ENCODE measurements at regions not wholly inside any gene's neighbourhood (a gene's known extent, or its start where the extent isn't known, plus 50 kb on each side); places are given as distances from the start of the nearest gene placed in this dataset.

GRCh38 chr2:209114588-209115240 lies 309.1 kb upstream of the MAP2 start:
- no peak for TF ChIP-seq EZH2phosphoT487 (IDR thresholded peaks at IDR 0.05; ENCODE audit: borderline replicate concordance)
- no peak for TF ChIP-seq CTCF (conservative IDR thresholded peaks at IDR 0.05; ENCODE audit: low read length)

GRCh38 chr2:209121691-209122090 lies 302.2 kb upstream of the MAP2 start:
- Histone ChIP-seq H2AFZ (ENCODE audit: low read length) (no peak overlapping the region), H3K4me3 (ENCODE audit: low read length, poor library complexity, severe bottlenecking) (no peak overlapping the region), H3K9me2 (replicated peaks; ENCODE audit: low read depth, low read length) (no peaks in the 10 kb centered on the region), H3F3A (ENCODE audit: low read depth) (no peaks in the 10 kb centered on the region), H3K9ac (ENCODE audit: low read depth, low read length, poor library complexity, severe bottlenecking) (no peak overlapping the region), H4K20me1 (ENCODE audit: insufficient read depth, low read length, poor library complexity, severe bottlenecking) (no peaks in the 10 kb centered on the region), H3K4me1 (ENCODE audit: insufficient read depth, low read length, poor library complexity, severe bottlenecking) (no peaks in the 10 kb centered on the region), H3K79me2 (ENCODE audit: insufficient read depth, low read length) (no peaks in the 10 kb centered on the region), H3K27me3 (ENCODE audit: insufficient read depth, low read length, poor library complexity, severe bottlenecking) (no peaks in the 10 kb centered on the region), H3K4me2 (ENCODE audit: low read depth, low read length, poor library complexity, severe bottlenecking) (no peak overlapping the region), H3K36me3 (ENCODE audit: insufficient read depth, low read length) (no peaks in the 10 kb centered on the region), H3K9me3 (ENCODE audit: insufficient read depth, low read depth, low read length) (no peaks in the 10 kb centered on the region)
- TF ChIP-seq EZH2phosphoT487 (IDR thresholded peaks at IDR 0.05; ENCODE audit: borderline replicate concordance) (no peak), CTCF (conservative IDR thresholded peaks at IDR 0.05; ENCODE audit: low read length) (no peak)

More at GRCh38 chr2:209114588-209115240, 309.1 kb upstream of the MAP2 start:
- no peak overlapping the region for H3K4me2 ChIP-seq (ENCODE audit: low read depth, low read length, poor library complexity, severe bottlenecking)
- no peak overlapping the region for H3K4me3 ChIP-seq (ENCODE audit: low read length, poor library complexity, severe bottlenecking)
- no peak overlapping the region for H3K9ac ChIP-seq (ENCODE audit: low read depth, low read length, poor library complexity, severe bottlenecking)
- no peaks in the 10 kb centered on the region for H4K20me1 ChIP-seq (ENCODE audit: insufficient read depth, low read length, poor library complexity, severe bottlenecking)
- no peaks in the 10 kb centered on the region for H3K9me2 ChIP-seq (replicated peaks; ENCODE audit: low read depth, low read length)
- no peaks in the 10 kb centered on the region for H3K27me3 ChIP-seq (ENCODE audit: insufficient read depth, low read length, poor library complexity, severe bottlenecking)
- H2AFZ ChIP-seq (ENCODE audit: low read length) = no peak overlapping the region
- no peaks in the 10 kb centered on the region for H3K36me3 ChIP-seq (ENCODE audit: insufficient read depth, low read length)
- H3K79me2 ChIP-seq (ENCODE audit: insufficient read depth, low read length) = no peaks in the 10 kb centered on the region
- no peaks in the 10 kb centered on the region for H3K9me3 ChIP-seq (ENCODE audit: insufficient read depth, low read depth, low read length)
- no peaks in the 10 kb centered on the region for H3K4me1 ChIP-seq (ENCODE audit: insufficient read depth, low read length, poor library complexity, severe bottlenecking)
- H3F3A ChIP-seq (ENCODE audit: low read depth) = no peaks in the 10 kb centered on the region

- TF ChIP-seq CTCF (conservative IDR thresholded peaks at IDR 0.05; ENCODE audit: low read length) = no peak
- TF ChIP-seq EZH2phosphoT487 (IDR thresholded peaks at IDR 0.05; ENCODE audit: borderline replicate concordance) = no peak
- H3K9me3 ChIP-seq (ENCODE audit: insufficient read depth, low read depth, low read length) = no peaks in the 10 kb centered on the region
- H4K20me1 ChIP-seq (ENCODE audit: insufficient read depth, low read length, poor library complexity, severe bottlenecking) = no peaks in the 10 kb centered on the region
- H3K4me3 ChIP-seq (ENCODE audit: low read length, poor library complexity, severe bottlenecking) = no peak overlapping the region
- no peaks in the 10 kb centered on the region for H3K27me3 ChIP-seq (ENCODE audit: insufficient read depth, low read length, poor library complexity, severe bottlenecking)
- H3K9ac ChIP-seq (ENCODE audit: low read depth, low read length, poor library complexity, severe bottlenecking) = no peak overlapping the region
- H3K4me1 ChIP-seq (ENCODE audit: insufficient read depth, low read length, poor library complexity, severe bottlenecking) = no peaks in the 10 kb centered on the region
- no peak overlapping the region for H3K4me2 ChIP-seq (ENCODE audit: low read depth, low read length, poor library complexity, severe bottlenecking)
- no peaks in the 10 kb centered on the region for H3F3A ChIP-seq (ENCODE audit: low read depth)
- H3K9me2 ChIP-seq (replicated peaks; ENCODE audit: low read depth, low read length) = no peaks in the 10 kb centered on the region
- no peak overlapping the region for H2AFZ ChIP-seq (ENCODE audit: low read length)
- H3K79me2 ChIP-seq (ENCODE audit: insufficient read depth, low read length) = no peaks in the 10 kb centered on the region
- no peaks in the 10 kb centered on the region for H3K36me3 ChIP-seq (ENCODE audit: insufficient read depth, low read length)
These were observed 298.6 kb upstream of the MAP2 start for GRCh38 chr2:209125291-209125690.

All from Loucy (cell line).